GM18499 (cell line): ENCODE measurements at regions not wholly inside any gene's neighbourhood (a gene's known extent, or its start where the extent isn't known, plus 50 kb on each side); places are given as distances from the start of the nearest gene placed in this dataset.
"Not testable (repeated sequence)": the region's sequence is repeated elsewhere in the genome, so short reads cannot be mapped to it uniquely, and the experiment has no call there.

ENCODE experiments used
- ATAC-seq: cut with Tn5 transposase; IDR thresholded peaks from one replicate; pipeline ENCODE4 v1.9.1; 2021; ENCODE audit warnings: moderate number of reproducible peaks; ENCODE audit not compliant: insufficient read depth, unreplicated experiment

DNA sequence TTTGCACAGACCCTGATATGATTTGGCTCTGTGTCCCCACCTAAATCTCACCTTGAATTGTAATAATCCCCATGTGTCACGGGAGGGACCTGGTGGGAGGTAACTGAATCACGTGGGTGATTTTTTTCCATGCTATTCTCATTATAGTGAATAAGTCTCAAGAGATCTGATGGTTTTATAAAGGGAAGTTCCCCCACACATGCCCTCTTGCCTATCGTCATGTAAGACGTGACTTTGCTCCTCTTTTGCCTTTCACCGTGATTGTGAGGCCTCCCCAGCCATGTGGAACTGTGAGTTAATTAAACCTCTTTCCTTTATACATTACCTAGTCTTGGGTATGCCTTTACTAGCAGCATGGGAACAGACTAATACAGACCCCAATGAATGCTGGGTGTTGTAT lies 347.4 kb downstream of the TUSC7 start:
- not testable (repeated sequence) for ATAC-seq

DNA sequence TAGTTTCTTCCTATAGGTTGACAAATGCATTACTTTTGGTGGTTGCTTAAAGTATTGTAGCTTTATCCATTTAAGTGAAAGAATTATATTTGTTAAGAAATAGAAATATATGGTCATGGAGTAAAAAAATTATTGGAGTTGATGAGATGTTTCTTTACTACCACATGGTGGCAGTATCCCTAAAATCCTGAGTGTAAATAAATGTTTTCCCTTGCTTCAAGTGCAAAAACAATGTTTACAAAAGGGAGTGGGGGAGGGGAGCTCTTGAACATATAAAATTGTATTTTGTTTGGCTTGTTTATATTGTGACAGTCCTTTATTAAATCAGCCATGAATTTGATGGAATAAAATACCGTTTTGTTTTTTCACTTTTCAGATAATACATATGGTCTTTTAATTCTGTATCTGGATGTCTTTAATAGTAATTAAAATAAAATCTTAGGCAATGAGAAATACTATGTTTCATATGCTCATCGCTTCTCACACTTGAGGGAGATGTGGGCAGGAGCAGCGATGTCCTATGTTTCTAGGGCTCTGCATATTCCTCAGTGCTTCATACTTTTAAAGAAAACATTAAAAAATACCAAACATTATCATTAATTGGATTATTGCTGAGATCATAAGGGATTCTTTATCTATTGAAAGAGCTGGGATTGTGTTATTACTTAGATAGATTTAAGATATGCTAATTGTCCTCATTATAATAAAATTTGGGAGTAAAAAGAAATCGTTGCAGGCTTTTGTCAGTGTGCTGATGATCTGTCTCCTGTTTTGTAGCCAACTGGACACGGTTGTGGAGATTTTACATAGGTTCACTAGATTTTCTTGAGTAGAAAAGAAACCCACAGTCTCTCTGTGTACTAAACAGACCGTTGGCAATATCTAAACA lies 349.7 kb downstream of the TUSC7 start:
- no peak for ATAC-seq

GRCh38 chr3:117059956-117060270 lies 350.3 kb downstream of the TUSC7 start:
- ATAC-seq, result no peak

DNA sequence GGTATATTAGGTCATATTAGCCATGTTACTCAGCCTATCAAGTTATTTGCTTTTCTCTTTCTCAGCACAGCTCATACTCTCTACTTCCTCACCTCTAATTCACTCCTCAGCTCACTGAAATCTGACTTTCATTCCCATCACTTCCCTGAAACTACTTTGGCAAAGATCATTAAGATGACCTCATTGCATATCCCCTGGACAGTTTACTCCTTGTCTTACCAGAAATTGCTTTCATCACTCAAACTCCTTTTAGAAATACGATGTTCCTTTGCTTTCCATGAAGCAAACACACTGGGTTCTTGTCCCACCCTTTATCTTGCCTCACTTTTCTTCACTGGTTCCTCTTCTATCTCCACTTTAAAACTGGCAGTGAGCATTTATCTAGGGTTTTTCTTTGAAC lies 354.4 kb downstream of the TUSC7 start:
- no peak for ATAC-seq

DNA sequence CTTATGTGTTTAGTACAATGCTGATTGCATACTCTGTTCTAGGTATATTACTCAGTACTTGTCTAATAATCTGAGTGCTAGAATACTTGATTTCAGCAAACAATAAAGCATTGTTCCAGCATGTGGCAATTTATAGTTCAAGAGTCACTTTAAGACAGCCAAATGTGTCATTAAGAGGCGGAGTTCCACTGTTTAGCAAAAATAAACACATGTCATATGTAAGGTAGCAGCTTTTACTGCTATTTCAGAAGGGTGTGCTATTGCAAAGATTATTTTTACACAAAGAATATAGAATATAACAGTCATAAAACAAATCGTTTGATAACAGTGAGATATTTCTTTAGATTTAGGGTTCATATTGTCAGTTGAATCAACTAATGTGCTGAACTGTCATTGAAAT lies 358.7 kb downstream of the TUSC7 start:
- no peak for ATAC-seq

DNA sequence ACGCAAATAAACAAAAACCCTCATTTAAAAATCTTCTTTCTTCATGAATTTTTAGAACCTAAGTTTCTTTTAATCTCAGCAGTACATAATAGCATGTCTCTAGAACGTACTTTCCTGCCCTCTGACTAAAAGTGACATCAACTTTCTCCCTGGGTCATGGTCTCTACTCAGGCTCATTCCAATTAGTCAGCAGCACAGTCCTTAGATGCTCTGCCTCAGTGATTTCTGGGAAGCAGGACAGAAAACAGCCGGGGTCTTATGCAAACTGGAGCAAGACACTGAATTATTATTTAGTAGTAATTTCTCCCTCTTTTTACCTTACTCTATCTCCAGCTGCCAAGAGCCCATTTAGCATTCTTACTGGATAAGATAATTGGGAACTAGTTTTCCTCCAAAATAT lies 365.2 kb downstream of the TUSC7 start:
- no peak for ATAC-seq

DNA sequence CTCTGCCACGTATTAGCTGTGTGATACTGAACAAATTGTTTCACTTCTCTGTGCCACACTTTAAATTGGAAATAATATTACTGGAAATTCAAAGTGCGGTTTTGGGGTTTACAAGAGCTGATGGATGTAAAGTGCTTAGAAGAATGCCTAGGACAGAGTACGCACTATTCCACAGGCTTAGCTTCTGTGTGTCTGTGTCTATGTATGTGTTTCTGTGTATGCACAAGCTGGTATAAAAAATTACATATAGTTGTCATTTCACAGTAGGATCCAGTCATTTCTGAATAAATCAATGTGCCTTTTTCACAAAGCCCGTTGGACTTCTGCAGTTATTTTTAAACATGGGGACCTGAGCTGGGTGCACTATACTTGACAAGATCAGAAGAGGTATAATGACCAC lies 370.4 kb downstream of the TUSC7 start:
- no peak for ATAC-seq

- ATAC-seq, result no peak
Observed at GRCh38 chr3:117080872-117081271, 371.3 kb downstream of the TUSC7 start.

DNA sequence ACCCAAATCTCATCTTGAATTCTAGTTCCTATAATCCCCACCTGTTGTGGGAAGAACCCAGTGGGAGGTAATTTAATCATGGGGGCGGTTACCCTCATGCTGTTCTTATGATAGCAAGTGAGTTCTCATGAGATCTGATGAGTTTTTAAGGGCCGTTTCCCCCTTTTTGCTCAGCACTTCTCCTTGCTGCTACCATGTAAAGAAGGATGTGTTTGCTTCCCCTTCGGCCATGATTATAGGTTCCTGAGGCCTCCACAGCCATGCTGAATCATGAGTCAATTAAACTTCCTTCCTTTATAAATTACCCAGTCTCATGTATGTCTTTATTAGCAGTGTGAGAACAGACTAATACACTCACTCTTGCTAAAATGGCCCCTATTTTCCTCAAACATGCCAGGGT lies 374.7 kb downstream of the TUSC7 start:
- no peak for ATAC-seq

- no peak for ATAC-seq
Observed at GRCh38 chr3:117084739-117085270, 375.2 kb downstream of the TUSC7 start.

DNA sequence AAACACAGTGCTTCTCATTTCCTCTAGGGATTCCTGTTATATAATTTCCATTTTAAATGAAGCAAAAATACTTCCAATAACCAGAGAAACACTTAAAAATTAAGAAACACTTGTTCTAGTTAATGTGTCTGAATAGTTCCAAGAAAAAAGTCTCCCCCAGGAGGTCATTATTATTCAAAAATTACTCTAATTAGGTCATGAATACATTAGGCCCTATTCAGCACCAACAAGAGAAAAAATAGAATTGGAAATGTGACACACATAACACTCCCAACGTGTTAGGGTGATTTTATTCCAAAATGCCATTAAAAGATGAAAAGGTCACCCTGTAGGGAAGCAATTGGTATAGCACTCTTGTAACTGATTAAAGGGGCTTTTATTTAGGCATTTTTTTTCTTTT lies 382.1 kb downstream of the TUSC7 start:
- ATAC-seq, result no peak

- ATAC-seq, result no peak
Observed at GRCh38 chr3:117096549-117096948, 387.0 kb downstream of the TUSC7 start.

- ATAC-seq, result no peak
Observed at GRCh38 chr3:117097351-117097750, 387.8 kb downstream of the TUSC7 start.

GRCh38 chr3:117101697-117102096 lies 392.1 kb downstream of the TUSC7 start:
- ATAC-seq, result no peak

GRCh38 chr3:117102426-117102825 lies 392.8 kb downstream of the TUSC7 start:
- no peak for ATAC-seq

GRCh38 chr3:117103675-117104074 lies 394.1 kb downstream of the TUSC7 start:
- no peak for ATAC-seq

DNA sequence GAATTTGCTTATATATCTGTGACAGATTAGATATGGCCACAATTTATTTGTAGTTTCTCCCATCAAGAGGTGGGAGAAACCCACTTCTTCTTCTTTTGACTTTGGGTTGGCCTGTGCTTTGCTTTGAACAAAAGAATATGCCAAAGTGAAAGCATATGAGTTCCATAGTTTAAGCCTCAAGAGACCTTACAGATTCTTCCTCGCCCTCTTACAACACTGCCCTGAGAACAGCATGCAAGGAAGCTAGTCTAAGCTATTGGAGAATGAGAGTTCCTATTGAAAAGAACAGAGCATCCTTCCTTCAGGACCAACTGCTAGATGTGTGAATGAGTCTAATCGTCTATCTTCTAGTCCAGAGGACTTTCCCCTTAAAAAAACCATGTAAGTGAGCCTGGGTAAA lies 394.8 kb downstream of the TUSC7 start:
- no peak for ATAC-seq

GRCh38 chr3:117104792-117105191 lies 395.2 kb downstream of the TUSC7 start:
- ATAC-seq, result no peak

DNA sequence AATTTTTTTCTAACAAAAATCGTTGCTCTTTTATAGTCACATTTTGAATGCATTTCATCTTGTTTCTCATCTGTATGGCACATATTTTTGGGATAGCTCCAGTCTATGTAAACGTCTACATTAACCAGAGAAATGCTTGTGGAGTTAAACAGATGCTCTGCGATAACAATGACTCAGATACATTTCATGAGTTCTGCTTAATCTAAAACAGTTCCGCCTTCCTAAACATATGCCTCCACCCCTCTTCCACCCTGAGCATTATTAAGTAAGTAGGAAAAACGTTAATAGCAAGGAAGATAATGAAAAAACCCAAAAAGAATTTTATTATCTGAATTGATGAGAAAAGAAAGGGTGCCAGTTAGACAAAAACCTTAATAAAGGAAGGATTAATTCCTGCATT lies 396.1 kb downstream of the TUSC7 start:
- no peak for ATAC-seq

DNA sequence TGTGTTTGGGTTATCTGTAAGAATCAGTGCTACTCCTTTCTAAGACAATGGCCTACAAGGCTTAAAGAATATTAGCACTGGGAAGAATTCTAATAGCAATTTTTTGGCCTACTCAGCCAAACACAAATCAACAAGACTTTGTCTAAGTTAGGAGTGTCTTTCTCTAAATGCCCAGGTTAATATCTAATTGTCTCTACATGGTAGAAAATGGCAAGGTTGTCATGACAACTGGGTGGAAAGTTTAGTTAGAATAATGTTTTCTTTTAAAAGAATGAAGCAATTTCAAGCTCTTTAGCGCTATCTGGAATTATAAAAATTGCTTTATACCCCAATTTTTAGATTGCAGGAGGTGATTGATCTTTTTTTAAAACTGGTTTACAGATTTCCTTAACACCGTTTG lies 396.8 kb downstream of the TUSC7 start:
- no peak for ATAC-seq

DNA sequence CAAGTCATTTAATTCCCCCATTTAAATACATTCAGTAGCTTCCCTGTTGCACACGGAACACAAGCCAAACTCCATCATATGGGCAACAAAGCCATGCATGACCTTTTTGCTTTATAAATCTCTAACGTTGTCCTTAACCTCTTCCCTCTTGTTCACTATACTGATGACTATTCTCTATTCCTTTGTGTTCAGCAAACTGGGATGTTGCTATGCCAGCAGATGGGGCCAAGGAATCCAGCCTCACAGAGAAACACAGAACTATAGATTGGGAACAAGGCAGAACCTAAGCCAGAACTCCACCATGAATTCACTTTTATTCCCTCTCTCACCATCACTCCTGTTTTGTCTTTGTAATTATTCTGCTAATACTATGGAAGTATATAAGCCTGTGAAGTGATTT lies 398.4 kb downstream of the TUSC7 start:
- ATAC-seq, result no peak

DNA sequence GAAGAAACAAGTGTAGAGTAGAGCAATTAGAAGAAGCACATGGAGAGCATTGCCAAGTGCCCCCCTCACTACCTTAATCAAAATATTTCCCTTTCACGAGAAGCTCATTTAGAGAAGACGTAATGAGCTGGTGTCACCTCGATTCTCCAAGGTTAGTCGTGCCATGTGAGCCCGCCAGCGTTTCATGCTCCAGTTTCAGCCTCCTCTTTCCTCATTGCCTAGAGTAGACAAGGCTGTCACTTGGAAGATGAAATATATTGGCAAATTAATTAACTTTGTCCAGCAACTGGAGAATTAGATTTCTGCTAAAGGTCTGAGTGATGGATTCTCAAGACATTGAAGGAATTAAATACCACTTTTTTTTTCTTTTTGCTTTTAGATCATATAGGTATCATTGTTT lies 399.6 kb downstream of the TUSC7 start:
- ATAC-seq, result no peak
